ENCODE measurements at regions not wholly inside any gene's neighbourhood (a gene's known extent, or its start where the extent isn't known, plus 50 kb on each side); places are given as distances from the start of the nearest gene placed in this dataset.
"Not testable (repeated sequence)": the region's sequence is repeated elsewhere in the genome, so short reads cannot be mapped to it uniquely, and the experiment has no call there.

GRCh38 chr4:9505341-9505740 is 61.1 kb downstream of the DEFB131A start:
- H3K4me3 Mint-ChIP-seq; H3K36me3 Mint-ChIP-seq (ENCODE audit: low read depth); H3K9me3 Mint-ChIP-seq; H3K27ac Mint-ChIP-seq; DNase-seq: not testable (repeated sequence)
- H3K27me3 Mint-ChIP-seq (ENCODE audit: low read depth, poor library complexity) = peaks cover 20% of the 10 kb centered on the region
- peaks cover 13% of the 10 kb centered on the region for H3K4me1 Mint-ChIP-seq

GRCh38 chr4:9506672-9507071 is 62.5 kb downstream of the DEFB131A start:
- peaks cover 13% of the 10 kb centered on the region for H3K4me1 Mint-ChIP-seq
- not testable (repeated sequence) for DNase-seq; H3K36me3 Mint-ChIP-seq (ENCODE audit: low read depth); H3K4me3 Mint-ChIP-seq; H3K27ac Mint-ChIP-seq; H3K9me3 Mint-ChIP-seq
- peaks cover 13% of the 10 kb centered on the region for H3K27me3 Mint-ChIP-seq (ENCODE audit: low read depth, poor library complexity)

- H3K4me3 Mint-ChIP-seq; H3K9me3 Mint-ChIP-seq; DNase-seq; H3K27ac Mint-ChIP-seq; H3K36me3 Mint-ChIP-seq (ENCODE audit: low read depth); H3K4me1 Mint-ChIP-seq: not testable (repeated sequence)
- H3K27me3 Mint-ChIP-seq (ENCODE audit: low read depth, poor library complexity) = peaks cover 12% of the 10 kb centered on the region
Observed at GRCh38 chr4:9512941-9513340, 68.7 kb downstream of the DEFB131A start.

- H3K27ac Mint-ChIP-seq = not testable (repeated sequence)
- peaks cover 21% of the 10 kb centered on the region for H3K9me3 Mint-ChIP-seq
Observed at GRCh38 chr4:9519631-9520030, 75.4 kb downstream of the DEFB131A start.

GRCh38 chr4:9522903-9523302 is 78.7 kb downstream of the DEFB131A start:
- H3K4me3 Mint-ChIP-seq; H3K27ac Mint-ChIP-seq; H3K36me3 Mint-ChIP-seq (ENCODE audit: low read depth); H3K4me1 Mint-ChIP-seq; DNase-seq: not testable (repeated sequence)
- Mint-ChIP-seq H3K9me3 (peaks cover 16% of the 10 kb centered on the region), H3K27me3 (ENCODE audit: low read depth, poor library complexity) (peaks cover 16% of the 10 kb centered on the region)

More at GRCh38 chr4:9519631-9520030, 75.4 kb downstream of the DEFB131A start:
- not testable (repeated sequence) for H3K4me1 Mint-ChIP-seq; H3K36me3 Mint-ChIP-seq (ENCODE audit: low read depth); H3K27me3 Mint-ChIP-seq (ENCODE audit: low read depth, poor library complexity); H3K4me3 Mint-ChIP-seq; DNase-seq

GRCh38 chr4:9524406-9524805 is 80.2 kb downstream of the DEFB131A start:
- H3K4me3 Mint-ChIP-seq; H3K36me3 Mint-ChIP-seq (ENCODE audit: low read depth); DNase-seq; H3K27ac Mint-ChIP-seq: not testable (repeated sequence)
- Mint-ChIP-seq H3K4me1 (peaks cover 13% of the 10 kb centered on the region), H3K27me3 (ENCODE audit: low read depth, poor library complexity) (peaks cover 18% of the 10 kb centered on the region), H3K9me3 (peaks cover 16% of the 10 kb centered on the region)

- DNase-seq = peak; percentile 90
- not testable (repeated sequence) for H3K27ac Mint-ChIP-seq; H3K36me3 Mint-ChIP-seq (ENCODE audit: low read depth); H3K9me3 Mint-ChIP-seq
- Mint-ChIP-seq H3K4me3 (peak overlapping the region; percentile 81), H3K27me3 (ENCODE audit: low read depth, poor library complexity) (peaks cover 69% of the 10 kb centered on the region), H3K4me1 (peaks cover 28% of the 10 kb centered on the region)
- peak; percentile 52 for TF ChIP-seq CTCF (IDR thresholded peaks at IDR 0.05)
Observed at GRCh38 chr4:9532134-9532862, 88.1 kb downstream of the DEFB131A start.

- not testable (repeated sequence) for DNase-seq; H3K9me3 Mint-ChIP-seq; H3K27ac Mint-ChIP-seq; H3K36me3 Mint-ChIP-seq (ENCODE audit: low read depth)
- peak overlapping the region; percentile 81 for H3K4me3 Mint-ChIP-seq
- peaks cover 31% of the 10 kb centered on the region for H3K4me1 Mint-ChIP-seq
- peaks cover 70% of the 10 kb centered on the region for H3K27me3 Mint-ChIP-seq (ENCODE audit: low read depth, poor library complexity)
Observed at GRCh38 chr4:9532863-9533192, 88.6 kb downstream of the DEFB131A start.

- not testable (repeated sequence) for DNase-seq; H3K36me3 Mint-ChIP-seq (ENCODE audit: low read depth); H3K4me3 Mint-ChIP-seq; H3K27ac Mint-ChIP-seq; H3K9me3 Mint-ChIP-seq; H3K4me1 Mint-ChIP-seq
- H3K27me3 Mint-ChIP-seq (ENCODE audit: low read depth, poor library complexity) = peaks cover 52% of the 10 kb centered on the region
Observed at GRCh38 chr4:9537101-9537500, 92.9 kb downstream of the DEFB131A start.

- H3K4me1 Mint-ChIP-seq; DNase-seq; H3K4me3 Mint-ChIP-seq; H3K36me3 Mint-ChIP-seq (ENCODE audit: low read depth); H3K9me3 Mint-ChIP-seq; H3K27ac Mint-ChIP-seq: not testable (repeated sequence)
- H3K27me3 Mint-ChIP-seq (ENCODE audit: low read depth, poor library complexity) = peaks cover 29% of the 10 kb centered on the region
Observed at GRCh38 chr4:9539939-9540520, 95.8 kb downstream of the DEFB131A start.

GRCh38 chr4:9541388-9541915 is 97.2 kb downstream of the DEFB131A start:
- H3K36me3 Mint-ChIP-seq (ENCODE audit: low read depth); H3K9me3 Mint-ChIP-seq; DNase-seq; H3K4me1 Mint-ChIP-seq; H3K27ac Mint-ChIP-seq; H3K4me3 Mint-ChIP-seq: not testable (repeated sequence)
- H3K27me3 Mint-ChIP-seq (ENCODE audit: low read depth, poor library complexity) = peaks cover 29% of the 10 kb centered on the region

- not testable (repeated sequence) for H3K9me3 Mint-ChIP-seq; H3K4me1 Mint-ChIP-seq; H3K27ac Mint-ChIP-seq; DNase-seq; H3K36me3 Mint-ChIP-seq (ENCODE audit: low read depth); H3K4me3 Mint-ChIP-seq
- H3K27me3 Mint-ChIP-seq (ENCODE audit: low read depth, poor library complexity) = peaks cover 33% of the 10 kb centered on the region
Observed at GRCh38 chr4:9544851-9545250, 100.6 kb downstream of the DEFB131A start.

GRCh38 chr4:9547470-9547869 is 103.3 kb downstream of the DEFB131A start:
- not testable (repeated sequence) for H3K4me3 Mint-ChIP-seq; H3K27ac Mint-ChIP-seq; H3K4me1 Mint-ChIP-seq; H3K9me3 Mint-ChIP-seq; DNase-seq; H3K36me3 Mint-ChIP-seq (ENCODE audit: low read depth)
- peaks cover 23% of the 10 kb centered on the region for H3K27me3 Mint-ChIP-seq (ENCODE audit: low read depth, poor library complexity)

GRCh38 chr4:9556076-9556475 is 111.9 kb downstream of the DEFB131A start:
- H3K27me3 Mint-ChIP-seq (ENCODE audit: low read depth, poor library complexity); DNase-seq; H3K4me1 Mint-ChIP-seq; H3K9me3 Mint-ChIP-seq; H3K4me3 Mint-ChIP-seq; H3K36me3 Mint-ChIP-seq (ENCODE audit: low read depth); H3K27ac Mint-ChIP-seq: not testable (repeated sequence)

Data from nephron progenitor cell (in vitro differentiated cells).